ENCODE measurements at regions not wholly inside any gene's neighbourhood (a gene's known extent, or its start where the extent isn't known, plus 50 kb on each side); places are given as distances from the start of the nearest gene placed in this dataset.

DNA sequence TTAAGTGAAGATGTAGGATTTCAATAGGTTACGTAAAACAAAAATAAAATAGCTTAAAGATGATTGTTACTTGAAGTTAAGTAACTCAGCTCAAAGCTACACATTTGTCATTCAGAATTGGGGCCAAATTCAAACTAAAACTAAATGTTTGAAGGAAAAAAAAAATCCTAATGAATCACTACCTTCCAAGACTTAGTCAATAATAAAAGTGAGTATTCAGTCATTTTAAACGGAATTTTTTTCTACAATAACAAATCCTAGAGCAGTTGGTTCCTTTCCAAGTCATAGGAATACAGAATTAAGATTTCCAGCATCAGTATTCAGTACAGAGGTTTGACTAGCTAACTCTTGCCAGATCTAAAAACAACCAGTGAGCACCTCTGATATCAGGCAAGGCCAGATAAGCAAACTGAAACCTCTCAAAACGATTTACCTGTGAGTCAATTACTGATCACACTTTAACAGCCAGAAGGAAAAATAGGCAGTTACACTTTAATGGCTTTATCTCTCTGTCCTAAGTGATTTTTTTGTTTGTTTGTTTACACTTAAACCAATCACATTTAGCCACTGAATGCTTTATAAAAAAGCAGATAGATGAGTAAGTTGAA lies 669.8 kb upstream of the ANKRD30A start:
- Histone ChIP-seq H3K4me1 (peaks cover 0 to 6% (median 0%) of the 10 kb centered on the region in 9 donors), H3K9me3 (peaks cover 0 to 19% (median 6%) of the 10 kb centered on the region in 11 donors), H3K27ac (no peak overlapping the region), H3K27me3 (no peaks in the 10 kb centered on the region), H3K4me3 (no peak overlapping the region), H3K36me3 (no peaks in the 10 kb centered on the region)
- DNase-seq (no peak), ATAC-seq (no peak)
- 56 to 63% methylated on average over 3 of the region's 3 CpGs for WGBS, 2 donors
- intact Hi-C loops (cut with DNase I) = no loop called here
- TF ChIP-seq, protein P1, sequence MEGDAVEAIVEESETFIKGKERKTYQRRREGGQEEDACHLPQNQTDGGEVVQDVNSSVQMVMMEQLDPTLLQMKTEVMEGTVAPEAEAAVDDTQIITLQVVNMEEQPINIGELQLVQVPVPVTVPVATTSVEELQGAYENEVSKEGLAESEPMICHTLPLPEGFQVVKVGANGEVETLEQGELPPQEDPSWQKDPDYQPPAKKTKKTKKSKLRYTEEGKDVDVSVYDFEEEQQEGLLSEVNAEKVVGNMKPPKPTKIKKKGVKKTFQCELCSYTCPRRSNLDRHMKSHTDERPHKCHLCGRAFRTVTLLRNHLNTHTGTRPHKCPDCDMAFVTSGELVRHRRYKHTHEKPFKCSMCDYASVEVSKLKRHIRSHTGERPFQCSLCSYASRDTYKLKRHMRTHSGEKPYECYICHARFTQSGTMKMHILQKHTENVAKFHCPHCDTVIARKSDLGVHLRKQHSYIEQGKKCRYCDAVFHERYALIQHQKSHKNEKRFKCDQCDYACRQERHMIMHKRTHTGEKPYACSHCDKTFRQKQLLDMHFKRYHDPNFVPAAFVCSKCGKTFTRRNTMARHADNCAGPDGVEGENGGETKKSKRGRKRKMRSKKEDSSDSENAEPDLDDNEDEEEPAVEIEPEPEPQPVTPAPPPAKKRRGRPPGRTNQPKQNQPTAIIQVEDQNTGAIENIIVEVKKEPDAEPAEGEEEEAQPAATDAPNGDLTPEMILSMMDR (IDR thresholded peaks at IDR 0.05) = no peak

DNA sequence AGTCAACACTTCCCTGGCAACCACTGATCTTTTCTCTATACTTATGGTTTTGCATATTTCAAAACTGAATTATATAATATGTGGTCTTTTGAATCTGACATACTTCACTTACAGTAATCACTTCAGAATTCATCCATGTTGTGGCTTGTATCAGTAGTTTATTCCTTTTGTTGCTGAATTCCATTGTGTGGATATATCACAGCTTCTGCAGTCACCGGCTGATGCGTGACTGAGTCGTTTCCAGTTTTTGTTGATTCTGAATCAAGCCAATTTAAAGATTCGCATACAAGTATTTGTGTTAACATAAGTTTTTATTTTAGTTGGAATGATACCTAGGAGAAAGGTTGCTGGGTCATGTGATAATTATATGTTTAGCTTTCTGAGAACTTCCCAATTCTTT lies 672.5 kb upstream of the ANKRD30A start:
- H3K9me3 ChIP-seq = peaks cover 0 to 6% (median 0%) of the 10 kb centered on the region in 11 donors
- no peaks in the 10 kb centered on the region for H3K36me3 ChIP-seq
- no peaks in the 10 kb centered on the region for H3K27me3 ChIP-seq
- no peak overlapping the region for H3K27ac ChIP-seq
- DNase-seq (no peak), ATAC-seq (no peak)
- peaks cover 0 to 20% (median 6%) of the 10 kb centered on the region in 9 donors for H3K4me1 ChIP-seq
- intact Hi-C loops (cut with DNase I) = no loop called here
- TF ChIP-seq, protein P1 (IDR thresholded peaks at IDR 0.05) = no peak
- WGBS, 2 donors = 71 to 87% methylated on average over 4 of the region's 4 CpGs
- no peak overlapping the region for H3K4me3 ChIP-seq

GRCh38 chr10:36451391-36451970 lies 673.9 kb upstream of the ANKRD30A start:
- intact Hi-C loops (cut with DNase I) = no loop called here
- Histone ChIP-seq H3K36me3 (no peaks in the 10 kb centered on the region), H3K27ac (peak overlapping the region in 2 of 10 donors; percentile 42 to 64), H3K4me1 (peaks cover 0 to 27% (median 11%) of the 10 kb centered on the region in 9 donors), H3K4me3 (no peak overlapping the region), H3K27me3 (no peaks in the 10 kb centered on the region), H3K9me3 (no peaks in the 10 kb centered on the region)
- ATAC-seq = no peak
- WGBS, 2 donors = 93 to 94% methylated on average over 8 of the region's 8 CpGs
- TF ChIP-seq, protein P1 (IDR thresholded peaks at IDR 0.05) = no peak
- no peak for DNase-seq

GRCh38 chr10:36450380-36450779 lies 675.0 kb upstream of the ANKRD30A start:
- TF ChIP-seq, protein P1 (IDR thresholded peaks at IDR 0.05) = no peak
- intact Hi-C loops (cut with DNase I) = no loop called here
- H3K9me3 ChIP-seq = no peaks in the 10 kb centered on the region
- peak overlapping the region in 1 of 10 donors; percentile 16 for H3K4me3 ChIP-seq
- H3K36me3 ChIP-seq = no peaks in the 10 kb centered on the region
- H3K27ac ChIP-seq = peak overlapping the region in 8 of 10 donors; percentile 28 to 73 (median 64)
- peak in 1 of 2 donors; percentile 52 for DNase-seq
- peaks cover 0 to 35% (median 14%) of the 10 kb centered on the region in 9 donors for H3K4me1 ChIP-seq
- 31 to 38% methylated on average over 8 of the region's 8 CpGs for WGBS, 2 donors
- ATAC-seq = peak; percentile 79 to 92 (median 90)
- H3K27me3 ChIP-seq = no peaks in the 10 kb centered on the region

Measured in heart right ventricle (tissue), 16 donors.